Endothelial cell of umbilical vein (primary cell): ENCODE measurements at regions not wholly inside any gene's neighbourhood (a gene's known extent, or its start where the extent isn't known, plus 50 kb on each side); places are given as distances from the start of the nearest gene placed in this dataset.

Experiments
- EZH2 ChIP-seq: IDR thresholded peaks from 2 replicates; pipeline ENCODE4 v1.6.1; 2012; ENCODE audit warnings: borderline replicate concordance, low read depth, mild to moderate bottlenecking, moderate library complexity, low read length, inconsistent platforms; ENCODE audit not compliant: severe bottlenecking
- FOS ChIP-seq: IDR thresholded peaks from 2 replicates; pipeline ENCODE4 v1.6.1; 2011; ENCODE audit warnings: mild to moderate bottlenecking, low read length, moderate library complexity, borderline replicate concordance; ENCODE audit not compliant: insufficient read depth
- JUN ChIP-seq: IDR thresholded peaks from 2 replicates; pipeline ENCODE4 v1.6.1; 2011; ENCODE audit warnings: borderline replicate concordance, low read depth; ENCODE audit not compliant: insufficient read length, insufficient read depth
- MAX ChIP-seq: IDR thresholded peaks from 2 replicates; pipeline ENCODE4 v1.6.1; 2011; ENCODE audit not compliant: insufficient read depth, insufficient read length
- MYC ChIP-seq: IDR thresholded peaks from one replicate; pipeline ENCODE4 v1.6.1; 2011; ENCODE audit warnings: mild to moderate bottlenecking, low read depth, low read length
- POLR2A ChIP-seq: IDR thresholded peaks from 2 replicates; pipeline ENCODE4 v1.6.1; 2012; ENCODE audit warnings: low read depth, mild to moderate bottlenecking, control low read depth, low read length
- POLR2AphosphoS5 ChIP-seq: IDR thresholded peaks from 2 replicates; pipeline ENCODE4 v1.6.1; 2012; ENCODE audit warnings: low read depth, mild to moderate bottlenecking, control low read depth, low read length, moderate library complexity; ENCODE audit not compliant: insufficient read depth
- TF ChIP-seq, protein P1 (sequence below), 2 donors: IDR thresholded peaks; 1 replicate in 1 of 2; 2 replicates in 1 of 2; pipeline ENCODE4 v1.5.1; 2011; ENCODE audit warnings: low read length in 2 of 2, mild to moderate bottlenecking in 2 of 2, moderate library complexity in 2 of 2, control low read depth in 1 of 2, inconsistent platforms in 1 of 2, low read depth in 1 of 2; ENCODE audit not compliant: insufficient read depth in 1 of 2; ENCODE audit errors: extremely low read depth in 1 of 2

GRCh38 chr9:38164659-38165221 lies 95.7 kb upstream of the SHB start:
- TF ChIP-seq POLR2A (no peak), JUN (no peak), EZH2 (no peak), MAX (no peak), MYC (no peak), FOS (no peak), POLR2AphosphoS5 (no peak)
- TF ChIP-seq, protein P1, sequence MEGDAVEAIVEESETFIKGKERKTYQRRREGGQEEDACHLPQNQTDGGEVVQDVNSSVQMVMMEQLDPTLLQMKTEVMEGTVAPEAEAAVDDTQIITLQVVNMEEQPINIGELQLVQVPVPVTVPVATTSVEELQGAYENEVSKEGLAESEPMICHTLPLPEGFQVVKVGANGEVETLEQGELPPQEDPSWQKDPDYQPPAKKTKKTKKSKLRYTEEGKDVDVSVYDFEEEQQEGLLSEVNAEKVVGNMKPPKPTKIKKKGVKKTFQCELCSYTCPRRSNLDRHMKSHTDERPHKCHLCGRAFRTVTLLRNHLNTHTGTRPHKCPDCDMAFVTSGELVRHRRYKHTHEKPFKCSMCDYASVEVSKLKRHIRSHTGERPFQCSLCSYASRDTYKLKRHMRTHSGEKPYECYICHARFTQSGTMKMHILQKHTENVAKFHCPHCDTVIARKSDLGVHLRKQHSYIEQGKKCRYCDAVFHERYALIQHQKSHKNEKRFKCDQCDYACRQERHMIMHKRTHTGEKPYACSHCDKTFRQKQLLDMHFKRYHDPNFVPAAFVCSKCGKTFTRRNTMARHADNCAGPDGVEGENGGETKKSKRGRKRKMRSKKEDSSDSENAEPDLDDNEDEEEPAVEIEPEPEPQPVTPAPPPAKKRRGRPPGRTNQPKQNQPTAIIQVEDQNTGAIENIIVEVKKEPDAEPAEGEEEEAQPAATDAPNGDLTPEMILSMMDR (IDR thresholded peaks at IDR 0.05; ENCODE audit: extremely low read depth in 1 of 2, insufficient read depth in 1 of 2, low read depth in 1 of 2, low read length in 2 of 2), result no peak
